ENCODE measurements at regions not wholly inside any gene's neighbourhood (a gene's known extent, or its start where the extent isn't known, plus 50 kb on each side); places are given as distances from the start of the nearest gene placed in this dataset.
A peak's percentile ranks its signal among the peaks of the same experiment; 100 is the strongest.

GRCh38 chr2:182540252-182540651, 113.4 kb upstream of the PDE1A start:
- DNase-seq (ENCODE audit: low read depth): peak; percentile 35
- no peak for TF ChIP-seq CTCF (IDR thresholded peaks at IDR 0.05; ENCODE audit: low read length, missing control alignments)
- no peak overlapping the region for H3K4me3 ChIP-seq (replicated peaks; ENCODE audit: low read depth, low read length)

- no peak for TF ChIP-seq CTCF (IDR thresholded peaks at IDR 0.05; ENCODE audit: low read length, missing control alignments)
- DNase-seq (ENCODE audit: low read depth): no peak
- H3K4me3 ChIP-seq (replicated peaks; ENCODE audit: low read depth, low read length): no peak overlapping the region
These were observed 114.4 kb upstream of the PDE1A start for GRCh38 chr2:182541268-182541667.

GRCh38 chr2:182542501-182543258, 115.8 kb upstream of the PDE1A start:
- no peak overlapping the region for H3K4me3 ChIP-seq (replicated peaks; ENCODE audit: low read depth, low read length)
- DNase-seq (ENCODE audit: low read depth): peak; percentile 88
- no peak for TF ChIP-seq CTCF (IDR thresholded peaks at IDR 0.05; ENCODE audit: low read length, missing control alignments)

DNA sequence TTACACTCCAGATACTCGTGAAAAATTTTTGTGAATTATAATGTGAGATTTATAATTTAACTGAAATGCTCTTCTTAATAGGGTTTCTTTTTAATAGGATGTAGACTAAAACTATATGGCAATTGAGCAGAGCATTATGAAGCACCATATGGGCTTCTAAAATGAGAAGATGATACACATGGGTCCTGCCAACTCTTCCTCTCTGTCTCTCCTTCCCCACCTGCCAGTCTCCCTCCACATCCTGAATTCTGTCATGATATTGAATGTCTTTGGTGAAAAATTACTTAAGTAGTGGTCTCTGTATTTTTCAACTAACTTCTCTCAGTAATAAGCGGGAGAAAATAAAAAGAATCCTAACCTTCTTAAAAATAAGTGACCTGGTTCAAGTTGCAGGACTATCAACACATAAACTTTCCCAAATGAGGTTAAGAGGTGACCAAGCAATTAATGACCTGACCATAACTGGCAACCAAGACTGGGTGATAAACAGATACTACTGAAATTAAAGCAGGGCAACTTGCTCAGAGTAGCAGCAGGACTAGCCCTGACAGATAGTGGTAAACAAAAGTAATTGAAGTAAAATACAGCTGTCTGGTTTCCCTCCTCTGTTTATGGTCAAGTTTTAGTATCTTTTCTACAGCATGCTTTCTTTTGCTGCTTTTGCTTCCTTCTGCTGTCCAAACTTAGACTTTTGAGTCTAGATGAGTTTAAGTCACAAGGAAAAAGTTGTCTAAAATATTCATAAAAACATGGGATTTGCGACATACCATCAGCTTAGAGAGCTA, 117.1 kb upstream of the PDE1A start:
- no peak overlapping the region for H3K4me3 ChIP-seq (replicated peaks; ENCODE audit: low read depth, low read length)
- no peak for DNase-seq (ENCODE audit: low read depth)
- no peak for TF ChIP-seq CTCF (IDR thresholded peaks at IDR 0.05; ENCODE audit: low read length, missing control alignments)

DNA sequence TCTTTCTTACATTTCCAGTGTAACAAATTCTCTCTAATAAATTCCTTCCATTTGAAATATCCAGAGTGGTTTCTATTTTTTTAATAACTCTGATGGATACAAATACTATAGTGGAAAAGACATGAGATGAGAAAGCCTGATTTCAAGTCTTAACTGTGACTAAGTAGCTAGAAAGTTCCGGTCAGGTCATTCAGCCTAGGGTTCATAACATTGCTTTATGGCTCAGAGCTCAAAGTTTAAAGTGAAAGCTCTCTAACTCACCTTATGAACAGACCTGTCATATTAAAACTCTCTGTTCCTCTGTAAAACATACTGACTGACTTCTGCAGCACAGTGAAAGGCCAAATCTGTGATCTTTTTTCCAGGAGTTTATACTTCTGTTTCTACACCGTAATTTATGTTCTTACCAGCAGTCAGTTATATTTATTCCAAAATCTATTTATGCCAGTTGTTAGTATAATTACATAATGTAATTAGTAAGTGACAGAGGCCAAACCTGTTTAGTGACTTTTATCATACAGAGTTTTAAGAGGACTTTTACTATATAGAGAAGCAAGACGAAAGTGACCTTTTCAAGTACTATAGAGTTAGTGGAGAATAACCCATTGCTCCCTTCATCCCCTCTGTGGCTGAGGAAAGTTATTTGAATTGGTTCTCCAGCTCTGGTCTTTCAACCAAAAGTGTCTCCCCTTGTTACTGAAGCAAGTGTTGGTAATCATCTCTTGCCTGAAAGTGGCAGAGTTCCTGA, 118.8 kb upstream of the PDE1A start:
- DNase-seq (ENCODE audit: low read depth): no peak
- TF ChIP-seq CTCF (IDR thresholded peaks at IDR 0.05; ENCODE audit: low read length, missing control alignments): no peak
- no peak overlapping the region for H3K4me3 ChIP-seq (replicated peaks; ENCODE audit: low read depth, low read length)

GRCh38 chr2:182548031-182548950, 121.5 kb upstream of the PDE1A start:
- no peak overlapping the region for H3K4me3 ChIP-seq (replicated peaks; ENCODE audit: low read depth, low read length)
- peak; percentile 47 for DNase-seq (ENCODE audit: low read depth)
- no peak for TF ChIP-seq CTCF (IDR thresholded peaks at IDR 0.05; ENCODE audit: low read length, missing control alignments)

Data from fibroblast of pulmonary artery (primary cell).